OCI-LY7 (cell line): ENCODE measurements at regions not wholly inside any gene's neighbourhood (a gene's known extent, or its start where the extent isn't known, plus 50 kb on each side); places are given as distances from the start of the nearest gene placed in this dataset.

Experiments
- BruUV-seq: library from RNA; stranded (reverse); fragments of 400-500 nt; replicated peaks from 2 replicates; lab custom pipeline; 2021; lab: Mats Ljungman, UMichigan
- CTCF ChIA-PET: fragments of 300-600 bp; sonication (Branson Sonifier 250); formaldehyde crosslinking; loops from one replicate; lab custom pipeline; 2022; ENCODE audit warnings: antibody characterized with exemption; ENCODE audit not compliant: unreplicated experiment; lab: Charles Lee
- POLR2A ChIA-PET: fragments of 300-600 bp; sonication (Branson Sonifier 250); formaldehyde crosslinking; loops from one replicate; lab custom pipeline; 2022; ENCODE audit warnings: antibody characterized with exemption; lab: Charles Lee
- DNase-seq: peaks from one replicate; pipeline ENCODE4 v3.0.0-alpha.2; 2015; ENCODE audit warnings: low spot score
- H2AFZ ChIP-seq: fragments of 200-600 bp; sonication (generic), shearing (Covaris generic); 2 replicates; pipeline ENCODE4 v1.6.1; 2014; ENCODE audit warnings: mild to moderate bottlenecking, antibody characterized with exemption, low read length, moderate library complexity
- H3K27ac ChIP-seq: fragments of 200-600 bp; sonication (generic); 2 replicates; pipeline ENCODE4 v1.5.1; 2014; ENCODE audit warnings: mixed run types, low read depth, mild to moderate bottlenecking, moderate library complexity, low read length, inconsistent platforms; ENCODE audit not compliant: poor library complexity, severe bottlenecking
- H3K36me3 ChIP-seq: fragments of 200-600 bp; sonication (generic); 2 replicates; pipeline ENCODE4 v1.6.1; 2014; ENCODE audit warnings: mild to moderate bottlenecking, antibody characterized with exemption, low read length, moderate library complexity, mixed read lengths; ENCODE audit not compliant: insufficient read depth
- H3K4me1 ChIP-seq: fragments of 200-600 bp; sonication (generic); 2 replicates; pipeline ENCODE4 v1.5.1; 2014; ENCODE audit warnings: mild to moderate bottlenecking, low read length; ENCODE audit not compliant: insufficient read depth, poor library complexity, severe bottlenecking
- H3K4me2 ChIP-seq: fragments of 200-600 bp; sonication (generic); 2 replicates; pipeline ENCODE4 v1.6.1; 2014; ENCODE audit warnings: mild to moderate bottlenecking, low read length
- H3K4me3 ChIP-seq: fragments of 200-600 bp; sonication (generic); 2 replicates; pipeline ENCODE4 v1.5.1; 2014; ENCODE audit warnings: mild to moderate bottlenecking, low read depth, low read length; ENCODE audit not compliant: poor library complexity, severe bottlenecking
- H3K79me2 ChIP-seq: fragments of 200-600 bp; sonication (generic); 2 replicates; pipeline ENCODE4 v1.6.1; 2016; ENCODE audit warnings: low read depth, mild to moderate bottlenecking, low read length, moderate library complexity, mixed read lengths; ENCODE audit not compliant: insufficient read depth
- H3K9me2 ChIP-seq: fragments of 200-600 bp; sonication (generic); 2 replicates; pipeline ENCODE4 v1.6.1; 2016; ENCODE audit warnings: mild to moderate bottlenecking, low read length, mixed read lengths; ENCODE audit not compliant: insufficient read depth
- H3K9me3 ChIP-seq: fragments of 200-600 bp; sonication (generic); 2 replicates; pipeline ENCODE4 v1.6.1; 2014; ENCODE audit warnings: mild to moderate bottlenecking, mixed run types, low read length, mixed read lengths
- H4K20me1 ChIP-seq: fragments of 200-600 bp; sonication (generic); 2 replicates; pipeline ENCODE4 v1.6.1; 2014; ENCODE audit warnings: mild to moderate bottlenecking, antibody characterized with exemption, low read length, moderate library complexity, mixed read lengths; ENCODE audit not compliant: insufficient read depth
- EZH2phosphoT487 ChIP-seq: fragments of 200-600 bp; sonication (generic); IDR thresholded peaks from 2 replicates; pipeline ENCODE4 v1.6.1; 2018; ENCODE audit warnings: low read depth, borderline replicate concordance, mild to moderate bottlenecking, mixed run types, antibody characterized with exemption, low read length, moderate library complexity, mixed read lengths
- intact Hi-C: fragments of 100-400 bp; cut with micrococcal nuclease; formaldehyde crosslinking; loops from one replicate; pipeline ENCODE4 v1.10.0; 2022; ENCODE audit not compliant: unreplicated experiment
- TF ChIP-seq, protein P1 (sequence below): fragments of 200-600 bp; sonication (generic); conservative IDR thresholded peaks from 2 replicates; pipeline ENCODE4 v1.5.1; 2014; ENCODE audit warnings: mild to moderate bottlenecking, antibody characterized with exemption, low read length, moderate library complexity, mixed read lengths

DNA sequence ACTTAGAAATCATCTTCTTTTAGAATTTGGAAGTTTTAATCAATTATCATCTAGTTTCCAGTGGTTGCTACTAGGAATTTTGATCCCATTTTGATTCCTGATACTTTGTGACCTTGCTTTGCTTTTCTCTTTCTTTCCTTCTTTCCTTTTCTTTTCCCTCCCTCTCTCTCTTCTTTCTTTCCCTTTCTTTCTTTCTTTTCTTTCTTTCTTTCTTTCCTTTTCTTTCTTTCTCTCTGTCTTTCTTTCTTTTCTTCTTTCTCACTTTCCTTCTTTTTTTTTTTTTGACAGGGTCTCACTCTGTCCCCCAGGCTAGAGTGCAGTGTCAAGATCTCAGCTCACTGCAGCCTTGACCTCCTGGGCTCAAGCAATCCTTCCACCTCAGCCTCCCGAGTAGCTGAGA lies 81.5 kb upstream of the OSBPL8 start:
- intact Hi-C loops = no loop called here
- TF ChIP-seq EZH2phosphoT487 = no peak
- TF ChIP-seq, protein P1, sequence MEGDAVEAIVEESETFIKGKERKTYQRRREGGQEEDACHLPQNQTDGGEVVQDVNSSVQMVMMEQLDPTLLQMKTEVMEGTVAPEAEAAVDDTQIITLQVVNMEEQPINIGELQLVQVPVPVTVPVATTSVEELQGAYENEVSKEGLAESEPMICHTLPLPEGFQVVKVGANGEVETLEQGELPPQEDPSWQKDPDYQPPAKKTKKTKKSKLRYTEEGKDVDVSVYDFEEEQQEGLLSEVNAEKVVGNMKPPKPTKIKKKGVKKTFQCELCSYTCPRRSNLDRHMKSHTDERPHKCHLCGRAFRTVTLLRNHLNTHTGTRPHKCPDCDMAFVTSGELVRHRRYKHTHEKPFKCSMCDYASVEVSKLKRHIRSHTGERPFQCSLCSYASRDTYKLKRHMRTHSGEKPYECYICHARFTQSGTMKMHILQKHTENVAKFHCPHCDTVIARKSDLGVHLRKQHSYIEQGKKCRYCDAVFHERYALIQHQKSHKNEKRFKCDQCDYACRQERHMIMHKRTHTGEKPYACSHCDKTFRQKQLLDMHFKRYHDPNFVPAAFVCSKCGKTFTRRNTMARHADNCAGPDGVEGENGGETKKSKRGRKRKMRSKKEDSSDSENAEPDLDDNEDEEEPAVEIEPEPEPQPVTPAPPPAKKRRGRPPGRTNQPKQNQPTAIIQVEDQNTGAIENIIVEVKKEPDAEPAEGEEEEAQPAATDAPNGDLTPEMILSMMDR = no peak
- H3K4me3 ChIP-seq = no peak overlapping the region
- no peak overlapping the region for H3K4me2 ChIP-seq
- H3K4me1 ChIP-seq = no peaks in the 10 kb centered on the region
- no peaks in the 10 kb centered on the region for H4K20me1 ChIP-seq
- no peak overlapping the region for H2AFZ ChIP-seq
- no peak for DNase-seq
- no peak overlapping the region for H3K27ac ChIP-seq
- no peaks in the 10 kb centered on the region for H3K9me3 ChIP-seq
- no peaks in the 10 kb centered on the region for H3K9me2 ChIP-seq
- POLR2A ChIA-PET = no interaction called here
- H3K36me3 ChIP-seq = no peaks in the 10 kb centered on the region
- BruUV-seq = no TSS peak
- CTCF ChIA-PET = no interaction called here
- no peaks in the 10 kb centered on the region for H3K79me2 ChIP-seq

DNA sequence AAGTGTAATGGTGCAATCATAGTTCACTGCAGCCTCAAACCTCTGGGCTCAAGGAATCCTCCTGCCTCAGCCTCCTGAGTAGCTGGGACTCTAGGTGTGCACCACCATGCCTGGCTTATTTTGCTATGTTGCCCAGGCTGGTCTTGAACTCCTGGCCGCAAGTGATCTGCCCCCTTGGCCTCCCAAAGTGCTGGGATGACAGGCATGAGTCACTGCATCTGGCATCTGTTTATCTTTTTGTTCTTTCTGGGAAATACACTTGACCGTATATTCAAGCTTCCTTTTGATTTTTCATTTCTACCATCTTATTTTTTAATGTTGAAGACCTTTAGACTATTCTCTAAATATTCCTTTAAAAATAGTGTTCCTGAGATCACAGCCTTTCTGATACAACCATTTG lies 82.4 kb upstream of the OSBPL8 start:
- ChIA-PET POLR2A (no interaction called here), CTCF (no interaction called here)
- no peak overlapping the region for H3K4me2 ChIP-seq
- H3K9me2 ChIP-seq = no peaks in the 10 kb centered on the region
- BruUV-seq = no TSS peak
- no peak overlapping the region for H3K4me3 ChIP-seq
- H3K4me1 ChIP-seq = no peaks in the 10 kb centered on the region
- no peaks in the 10 kb centered on the region for H3K36me3 ChIP-seq
- H3K9me3 ChIP-seq = no peaks in the 10 kb centered on the region
- no peaks in the 10 kb centered on the region for H4K20me1 ChIP-seq
- H2AFZ ChIP-seq = no peak overlapping the region
- DNase-seq = no peak
- TF ChIP-seq, protein P1 = no peak
- no peak for TF ChIP-seq EZH2phosphoT487
- H3K79me2 ChIP-seq = no peaks in the 10 kb centered on the region
- intact Hi-C loops = no loop called here
- no peak overlapping the region for H3K27ac ChIP-seq

DNA sequence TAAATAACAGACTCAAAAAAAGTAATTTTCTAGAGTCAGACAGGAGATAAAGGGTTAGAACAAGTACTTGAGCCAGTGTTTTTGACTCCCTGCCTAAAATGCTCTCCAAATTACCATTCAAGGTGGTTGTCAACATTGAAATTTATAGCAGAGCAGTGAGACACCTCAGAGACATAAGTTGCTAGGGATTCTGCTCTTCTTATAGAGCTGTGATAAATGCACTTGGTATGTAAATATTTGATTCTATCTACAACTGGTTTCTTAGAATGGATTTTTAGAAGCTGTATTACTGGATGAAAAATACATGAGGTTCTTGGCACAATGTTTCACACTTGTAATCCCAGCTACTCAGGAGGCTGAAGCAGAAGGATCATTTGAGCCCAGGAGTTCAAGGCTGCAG lies 83.9 kb upstream of the OSBPL8 start:
- H3K27ac ChIP-seq = no peak overlapping the region
- CTCF ChIA-PET = no interaction called here

More for the DNA sequence above, 83.9 kb upstream of the OSBPL8 start:
- TF ChIP-seq EZH2phosphoT487 = no peak
- Histone ChIP-seq H3K9me3 (no peaks in the 10 kb centered on the region), H3K4me2 (no peak overlapping the region), H4K20me1 (no peaks in the 10 kb centered on the region), H3K9me2 (no peaks in the 10 kb centered on the region), H2AFZ (no peak overlapping the region), H3K79me2 (no peaks in the 10 kb centered on the region), H3K36me3 (no peaks in the 10 kb centered on the region), H3K4me3 (no peak overlapping the region), H3K4me1 (no peaks in the 10 kb centered on the region)
- POLR2A ChIA-PET = no interaction called here
- no TSS peak for BruUV-seq
- intact Hi-C loops = no loop called here
- DNase-seq = no peak
